Thyroid gland (tissue), 4 donors: ENCODE measurements at regions not wholly inside any gene's neighbourhood (a gene's known extent, or its start where the extent isn't known, plus 50 kb on each side); places are given as distances from the start of the nearest gene placed in this dataset.

Experiments used
- CTCF ChIP-seq, 6 experiments: fragments of 200-600 bp in 3 of 6; fragments of 450-650 bp in 3 of 6; sonication (generic) in 3 of 6; IDR thresholded peaks; one replicate each; pipeline ENCODE4 v1.5.1; 2016 to 2019; ENCODE audit warnings: antibody characterized with exemption in 6 of 6, mild to moderate bottlenecking in 2 of 6, inconsistent platforms in 1 of 6, moderate library complexity in 1 of 6
- POLR2A ChIP-seq, 2 donors: fragments of 450-650 bp; IDR thresholded peaks; one replicate each; pipeline ENCODE4 v1.6.1; 2017; ENCODE audit warnings: antibody characterized with exemption in 2 of 2, mild to moderate bottlenecking in 2 of 2, moderate library complexity in 1 of 2

- no peak for TF ChIP-seq CTCF (IDR thresholded peaks at IDR 0.05)
- TF ChIP-seq POLR2A (IDR thresholded peaks at IDR 0.05): no peak
Measured at GRCh38 chr2:23249348-23249747, 135.6 kb upstream of the KLHL29 start.
